ENCODE measurements at regions not wholly inside any gene's neighbourhood (a gene's known extent, or its start where the extent isn't known, plus 50 kb on each side); places are given as distances from the start of the nearest gene placed in this dataset.

DNA sequence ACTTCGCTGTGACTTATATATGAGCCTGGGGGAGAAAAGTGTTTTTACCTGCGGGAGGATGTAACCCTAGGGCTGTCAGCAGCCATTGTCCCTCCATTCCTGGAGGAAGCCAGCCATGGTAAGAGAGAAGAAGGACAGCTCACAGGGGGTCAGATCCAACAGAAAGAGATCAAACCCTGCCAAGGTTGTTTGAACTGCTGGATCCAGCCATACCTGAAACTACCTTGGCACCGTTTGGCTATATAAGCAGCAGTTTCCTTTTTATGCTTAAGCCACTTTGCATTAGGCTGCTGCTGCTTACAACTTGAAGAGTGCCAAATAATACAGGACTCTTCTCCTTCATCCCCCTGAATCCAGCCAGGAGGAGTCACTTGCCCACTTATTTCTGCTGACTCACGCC lies 205.5 kb downstream of the PHETA1 start:
- no peak for ATAC-seq
- TF ChIP-seq ZNF8 (CRISPR knock-in tag; IDR thresholded peaks at IDR 0.05) (no peak), RARB (CRISPR knock-in tag; IDR thresholded peaks at IDR 0.05) (no peak), TCF4 (CRISPR knock-in tag; IDR thresholded peaks at IDR 0.05; ENCODE audit: borderline replicate concordance) (no peak), ARNTL (CRISPR knock-in tag; IDR thresholded peaks at IDR 0.05; ENCODE audit: borderline replicate concordance, low read depth) (no peak), SNAI2 (CRISPR knock-in tag; IDR thresholded peaks at IDR 0.05) (no peak)

DNA sequence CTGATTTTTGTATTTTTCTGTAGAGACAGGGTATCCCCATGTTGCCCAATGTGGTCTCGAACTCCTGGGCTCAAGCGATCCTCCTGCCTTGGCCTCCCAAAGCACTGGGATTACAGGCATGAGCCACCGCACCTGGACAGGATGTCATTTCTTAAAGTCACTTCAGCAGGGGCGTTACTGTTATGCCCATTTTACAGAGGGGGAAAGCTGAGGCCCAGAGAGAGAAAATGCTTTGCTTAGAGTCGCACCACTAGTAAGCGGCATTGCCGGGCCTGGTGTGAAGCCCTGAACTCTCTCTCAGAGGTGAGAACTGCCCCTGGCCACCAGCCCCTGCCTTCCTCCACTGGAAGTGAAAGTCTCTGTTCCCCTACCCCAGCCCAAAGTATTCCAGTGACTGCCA lies 207.0 kb downstream of the PHETA1 start:
- TF ChIP-seq, protein P1, sequence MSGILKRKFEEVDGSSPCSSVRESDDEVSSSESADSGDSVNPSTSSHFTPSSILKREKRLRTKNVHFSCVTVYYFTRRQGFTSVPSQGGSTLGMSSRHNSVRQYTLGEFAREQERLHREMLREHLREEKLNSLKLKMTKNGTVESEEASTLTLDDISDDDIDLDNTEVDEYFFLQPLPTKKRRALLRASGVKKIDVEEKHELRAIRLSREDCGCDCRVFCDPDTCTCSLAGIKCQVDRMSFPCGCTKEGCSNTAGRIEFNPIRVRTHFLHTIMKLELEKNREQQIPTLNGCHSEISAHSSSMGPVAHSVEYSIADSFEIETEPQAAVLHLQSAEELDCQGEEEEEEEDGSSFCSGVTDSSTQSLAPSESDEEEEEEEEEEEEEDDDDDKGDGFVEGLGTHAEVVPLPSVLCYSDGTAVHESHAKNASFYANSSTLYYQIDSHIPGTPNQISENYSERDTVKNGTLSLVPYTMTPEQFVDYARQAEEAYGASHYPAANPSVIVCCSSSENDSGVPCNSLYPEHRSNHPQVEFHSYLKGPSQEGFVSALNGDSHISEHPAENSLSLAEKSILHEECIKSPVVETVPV (CRISPR knock-in tag; IDR thresholded peaks at IDR 0.05) = no peak
- TF ChIP-seq OSR1 (CRISPR knock-in tag; IDR thresholded peaks at IDR 0.05) (no peak), ZFP30 (CRISPR knock-in tag; IDR thresholded peaks at IDR 0.05) (no peak), GLIS3 (CRISPR knock-in tag; IDR thresholded peaks at IDR 0.05) (no peak), ZFP3 (CRISPR knock-in tag; IDR thresholded peaks at IDR 0.05) (no peak), TOX (CRISPR knock-in tag; IDR thresholded peaks at IDR 0.05; ENCODE audit: borderline replicate concordance) (no peak)
- TF ChIP-seq, protein P2, sequence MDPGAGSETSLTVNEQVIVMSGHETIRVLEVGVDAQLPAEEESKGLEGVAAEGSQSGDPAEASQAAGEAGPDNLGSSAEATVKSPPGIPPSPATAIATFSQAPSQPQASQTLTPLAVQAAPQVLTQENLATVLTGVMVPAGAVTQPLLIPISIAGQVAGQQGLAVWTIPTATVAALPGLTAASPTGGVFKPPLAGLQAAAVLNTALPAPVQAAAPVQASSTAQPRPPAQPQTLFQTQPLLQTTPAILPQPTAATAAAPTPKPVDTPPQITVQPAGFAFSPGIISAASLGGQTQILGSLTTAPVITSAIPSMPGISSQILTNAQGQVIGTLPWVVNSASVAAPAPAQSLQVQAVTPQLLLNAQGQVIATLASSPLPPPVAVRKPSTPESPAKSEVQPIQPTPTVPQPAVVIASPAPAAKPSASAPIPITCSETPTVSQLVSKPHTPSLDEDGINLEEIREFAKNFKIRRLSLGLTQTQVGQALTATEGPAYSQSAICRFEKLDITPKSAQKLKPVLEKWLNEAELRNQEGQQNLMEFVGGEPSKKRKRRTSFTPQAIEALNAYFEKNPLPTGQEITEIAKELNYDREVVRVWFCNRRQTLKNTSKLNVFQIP (CRISPR knock-in tag; IDR thresholded peaks at IDR 0.05; ENCODE audit: borderline replicate concordance, low read depth) = no peak
- no peak for ATAC-seq

DNA sequence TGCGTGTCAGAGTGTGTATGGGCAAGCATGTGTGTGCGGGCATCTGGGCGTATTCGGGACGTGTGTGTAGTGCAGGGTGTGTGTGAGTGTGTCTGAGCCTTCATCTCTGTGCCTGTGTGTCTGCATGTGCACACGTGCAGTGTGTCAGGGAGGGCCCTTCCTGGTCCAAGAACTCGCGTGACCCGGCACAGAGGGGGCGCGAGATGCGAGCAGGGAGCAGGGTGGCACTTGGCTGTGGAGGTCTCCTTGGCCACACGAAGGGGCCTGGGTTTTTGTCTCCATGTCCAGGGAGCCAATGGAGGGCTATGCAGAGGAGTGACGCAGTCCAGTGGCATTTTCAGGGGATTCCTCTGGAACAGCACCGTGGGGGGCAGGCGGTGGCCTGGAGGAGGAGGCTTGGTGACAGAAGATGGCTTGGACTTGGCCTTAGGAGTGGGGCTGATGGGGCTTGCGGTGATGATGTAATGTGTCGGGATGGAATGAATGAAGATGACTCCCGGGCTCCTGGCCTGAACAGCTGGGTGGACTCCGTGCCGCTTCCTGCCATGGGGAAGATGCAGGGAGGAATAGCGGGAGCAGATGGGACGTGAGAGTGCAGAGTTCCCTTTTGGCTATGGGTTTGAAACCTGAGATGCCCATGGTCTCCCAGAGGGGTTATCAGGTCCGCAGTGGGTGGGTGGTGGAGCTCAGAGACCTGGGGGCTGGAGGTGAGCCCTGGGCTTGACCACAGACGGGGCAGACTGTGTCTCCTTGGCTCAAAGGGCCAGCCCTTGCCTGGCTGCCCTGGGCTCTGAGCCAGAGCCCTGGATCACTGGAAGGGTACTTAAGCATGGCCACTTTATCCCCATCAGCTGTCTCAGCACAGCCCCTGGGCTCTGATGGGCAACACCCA lies 208.3 kb downstream of the PHETA1 start:
- TF ChIP-seq, protein P1 (CRISPR knock-in tag; IDR thresholded peaks at IDR 0.05) = no peak
- TF ChIP-seq ESRRG (CRISPR knock-in tag; IDR thresholded peaks at IDR 0.05) (no peak), ZC3H10 (CRISPR knock-in tag; IDR thresholded peaks at IDR 0.05) (no peak), ZNF70 (CRISPR knock-in tag; IDR thresholded peaks at IDR 0.05) (no peak), GLIS3 (CRISPR knock-in tag; IDR thresholded peaks at IDR 0.05) (no peak)

DNA sequence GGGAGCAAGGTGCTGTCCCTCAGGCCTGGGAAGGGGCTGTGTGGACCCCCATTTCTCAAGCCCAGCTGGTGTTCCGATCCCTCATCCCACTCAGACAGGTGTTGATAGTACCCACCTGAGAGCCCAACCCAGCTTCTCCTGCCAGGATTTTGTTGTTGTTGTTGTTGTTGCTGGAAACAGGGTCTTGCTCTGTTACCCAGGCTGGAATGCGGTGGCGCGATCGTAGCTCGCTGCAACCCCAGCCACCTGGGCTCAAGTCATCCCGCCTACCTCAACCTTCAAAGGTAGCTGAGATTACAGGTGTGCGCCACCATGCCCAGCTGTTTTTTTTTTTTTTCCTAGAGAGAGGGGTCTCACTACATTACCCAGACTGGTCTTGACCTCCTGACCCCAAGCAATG lies 209.9 kb downstream of the PHETA1 start:
- ATAC-seq = no peak
- TF ChIP-seq TOX (CRISPR knock-in tag; IDR thresholded peaks at IDR 0.05; ENCODE audit: borderline replicate concordance) (no peak), OSR1 (CRISPR knock-in tag; IDR thresholded peaks at IDR 0.05) (no peak), TCF4 (CRISPR knock-in tag; IDR thresholded peaks at IDR 0.05; ENCODE audit: borderline replicate concordance) (no peak), ARNTL (CRISPR knock-in tag; IDR thresholded peaks at IDR 0.05; ENCODE audit: borderline replicate concordance, low read depth) (no peak), ZFP3 (CRISPR knock-in tag; IDR thresholded peaks at IDR 0.05) (no peak), CSDC2 (CRISPR knock-in tag; IDR thresholded peaks at IDR 0.05) (no peak), ZNF8 (CRISPR knock-in tag; IDR thresholded peaks at IDR 0.05) (no peak), GLIS3 (CRISPR knock-in tag; IDR thresholded peaks at IDR 0.05) (no peak), ZC3H10 (CRISPR knock-in tag; IDR thresholded peaks at IDR 0.05) (no peak), ESRRG (CRISPR knock-in tag; IDR thresholded peaks at IDR 0.05) (no peak), ISL1 (CRISPR knock-in tag; IDR thresholded peaks at IDR 0.05) (no peak), PPARA (CRISPR knock-in tag; IDR thresholded peaks at IDR 0.05; ENCODE audit: borderline replicate concordance) (no peak), ZFP30 (CRISPR knock-in tag; IDR thresholded peaks at IDR 0.05) (no peak), BACH2 (CRISPR knock-in tag; IDR thresholded peaks at IDR 0.05; ENCODE audit: borderline replicate concordance) (no peak), RARB (CRISPR knock-in tag; IDR thresholded peaks at IDR 0.05) (no peak), SNAI2 (CRISPR knock-in tag; IDR thresholded peaks at IDR 0.05) (no peak)
- TF ChIP-seq, protein P3, sequence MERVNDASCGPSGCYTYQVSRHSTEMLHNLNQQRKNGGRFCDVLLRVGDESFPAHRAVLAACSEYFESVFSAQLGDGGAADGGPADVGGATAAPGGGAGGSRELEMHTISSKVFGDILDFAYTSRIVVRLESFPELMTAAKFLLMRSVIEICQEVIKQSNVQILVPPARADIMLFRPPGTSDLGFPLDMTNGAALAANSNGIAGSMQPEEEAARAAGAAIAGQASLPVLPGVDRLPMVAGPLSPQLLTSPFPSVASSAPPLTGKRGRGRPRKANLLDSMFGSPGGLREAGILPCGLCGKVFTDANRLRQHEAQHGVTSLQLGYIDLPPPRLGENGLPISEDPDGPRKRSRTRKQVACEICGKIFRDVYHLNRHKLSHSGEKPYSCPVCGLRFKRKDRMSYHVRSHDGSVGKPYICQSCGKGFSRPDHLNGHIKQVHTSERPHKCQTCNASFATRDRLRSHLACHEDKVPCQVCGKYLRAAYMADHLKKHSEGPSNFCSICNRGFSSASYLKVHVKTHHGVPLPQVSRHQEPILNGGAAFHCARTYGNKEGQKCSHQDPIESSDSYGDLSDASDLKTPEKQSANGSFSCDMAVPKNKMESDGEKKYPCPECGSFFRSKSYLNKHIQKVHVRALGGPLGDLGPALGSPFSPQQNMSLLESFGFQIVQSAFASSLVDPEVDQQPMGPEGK (CRISPR knock-in tag; IDR thresholded peaks at IDR 0.05; ENCODE audit: borderline replicate concordance) = no peak
- TF ChIP-seq, protein P1 (CRISPR knock-in tag; IDR thresholded peaks at IDR 0.05) = no peak
- TF ChIP-seq, protein P2 (CRISPR knock-in tag; IDR thresholded peaks at IDR 0.05; ENCODE audit: borderline replicate concordance, low read depth) = no peak
- TF ChIP-seq, protein P4, sequence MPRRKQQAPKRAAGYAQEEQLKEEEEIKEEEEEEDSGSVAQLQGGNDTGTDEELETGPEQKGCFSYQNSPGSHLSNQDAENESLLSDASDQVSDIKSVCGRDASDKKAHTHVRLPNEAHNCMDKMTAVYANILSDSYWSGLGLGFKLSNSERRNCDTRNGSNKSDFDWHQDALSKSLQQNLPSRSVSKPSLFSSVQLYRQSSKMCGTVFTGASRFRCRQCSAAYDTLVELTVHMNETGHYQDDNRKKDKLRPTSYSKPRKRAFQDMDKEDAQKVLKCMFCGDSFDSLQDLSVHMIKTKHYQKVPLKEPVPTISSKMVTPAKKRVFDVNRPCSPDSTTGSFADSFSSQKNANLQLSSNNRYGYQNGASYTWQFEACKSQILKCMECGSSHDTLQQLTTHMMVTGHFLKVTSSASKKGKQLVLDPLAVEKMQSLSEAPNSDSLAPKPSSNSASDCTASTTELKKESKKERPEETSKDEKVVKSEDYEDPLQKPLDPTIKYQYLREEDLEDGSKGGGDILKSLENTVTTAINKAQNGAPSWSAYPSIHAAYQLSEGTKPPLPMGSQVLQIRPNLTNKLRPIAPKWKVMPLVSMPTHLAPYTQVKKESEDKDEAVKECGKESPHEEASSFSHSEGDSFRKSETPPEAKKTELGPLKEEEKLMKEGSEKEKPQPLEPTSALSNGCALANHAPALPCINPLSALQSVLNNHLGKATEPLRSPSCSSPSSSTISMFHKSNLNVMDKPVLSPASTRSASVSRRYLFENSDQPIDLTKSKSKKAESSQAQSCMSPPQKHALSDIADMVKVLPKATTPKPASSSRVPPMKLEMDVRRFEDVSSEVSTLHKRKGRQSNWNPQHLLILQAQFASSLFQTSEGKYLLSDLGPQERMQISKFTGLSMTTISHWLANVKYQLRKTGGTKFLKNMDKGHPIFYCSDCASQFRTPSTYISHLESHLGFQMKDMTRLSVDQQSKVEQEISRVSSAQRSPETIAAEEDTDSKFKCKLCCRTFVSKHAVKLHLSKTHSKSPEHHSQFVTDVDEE (CRISPR knock-in tag; IDR thresholded peaks at IDR 0.05) = no peak

More for the DNA sequence above, 208.3 kb downstream of the PHETA1 start:
- ATAC-seq = no peak
